Right cardiac atrium (tissue), 5 donors: ENCODE measurements at regions not wholly inside any gene's neighbourhood (a gene's known extent, or its start where the extent isn't known, plus 50 kb on each side); places are given as distances from the start of the nearest gene placed in this dataset.

Experiments
- ATAC-seq, 2 donors: fragments of 200-7000 bp; cut with Tn5 transposase; one replicate each; pipeline versions ENCODE4 v1.8.0 to v1.9.1; 2020; ENCODE audit warnings: moderate library complexity in 2 of 2, mild to moderate bottlenecking in 1 of 2
- DNase-seq, 3 donors: peaks; one replicate each; pipeline ENCODE4 v3.0.0-alpha.2; 2020
- H3K27ac ChIP-seq: one replicate; pipeline ENCODE4 v1.5.1; 2013; ENCODE audit warnings: mild to moderate bottlenecking, low read length, control low read depth, moderate library complexity
- H3K27me3 ChIP-seq: one replicate; pipeline ENCODE4 v1.6.1; 2013; ENCODE audit not compliant: control insufficient read depth, insufficient read depth
- H3K4me1 ChIP-seq: one replicate; pipeline ENCODE4 v1.6.1; 2013; ENCODE audit warnings: low read length; ENCODE audit not compliant: control insufficient read depth, insufficient read depth
- H3K4me3 ChIP-seq: one replicate; pipeline ENCODE4 v1.5.1; 2013; ENCODE audit warnings: low read length, control low read depth
- H3K9me3 ChIP-seq: one replicate; pipeline ENCODE4 v1.6.1; 2013; ENCODE audit warnings: low read length; ENCODE audit not compliant: control insufficient read depth
- WGBS: extraction: QIAGEN DNeasy Blood & Tissue Kit; methylation state at CpG from one replicate; pipeline ENCODE4 v1.1.7; 2013; 5-methylcytosine and 5-hydroxymethylcytosine counted together
- intact Hi-C, 4 donors: fragments of 100-400 bp; cut with DNase I; formaldehyde crosslinking; loops; one replicate each; pipeline versions ENCODE4 v1.11.0 to v1.14.0; 2022 to 2023
- donor health status: healthy with polysubstance abuse.
- donor health status: DM: no; HTN: yes; CAD: no.
- donor health status: DM: no; HTN: no; CAD: no.
- donor health status: DM: no; HTN: yes; CAD: no; lungs with severe emphysema.
- donor health status: DM: yes; HTN: yes; CAD: no.

GRCh38 chr14:104385531-104386101, 193.9 kb upstream of the C14orf180 start:
- DNase-seq, result peak in 1 of 3 donors; percentile 41
- 88% methylated on average over 20 of the region's 20 CpGs for WGBS

GRCh38 chr14:104386151-104386841, 193.3 kb upstream of the C14orf180 start:
- 94% methylated on average over 26 of the region's 26 CpGs for WGBS
- intact Hi-C loops, result no loop called here
- peak in 2 of 3 donors; percentile 43 to 51 for DNase-seq

More at GRCh38 chr14:104385531-104386101, 193.9 kb upstream of the C14orf180 start:
- Histone ChIP-seq H3K4me1 (no peaks in the 10 kb centered on the region), H3K4me3 (no peak overlapping the region), H3K27ac (no peak overlapping the region), H3K27me3 (no peaks in the 10 kb centered on the region), H3K9me3 (peaks cover 2% of the 10 kb centered on the region)
- no peak for ATAC-seq
- intact Hi-C loops, result no loop called here

GRCh38 chr14:104387022-104388010, 192.2 kb upstream of the C14orf180 start:
- intact Hi-C loops, result no loop called here
- no peaks in the 10 kb centered on the region for H3K4me1 ChIP-seq
- no peaks in the 10 kb centered on the region for H3K9me3 ChIP-seq
- ATAC-seq, result no peak
- H3K27me3 ChIP-seq, result no peaks in the 10 kb centered on the region
- DNase-seq, result peak in 1 of 3 donors; percentile 34
- no peak overlapping the region for H3K4me3 ChIP-seq
- no peak overlapping the region for H3K27ac ChIP-seq
- 85% methylated on average over 25 of the region's 25 CpGs for WGBS

More at GRCh38 chr14:104386151-104386841, 193.3 kb upstream of the C14orf180 start:
- no peaks in the 10 kb centered on the region for H3K4me1 ChIP-seq
- no peaks in the 10 kb centered on the region for H3K9me3 ChIP-seq
- ATAC-seq, result no peak
- no peak overlapping the region for H3K4me3 ChIP-seq
- no peaks in the 10 kb centered on the region for H3K27me3 ChIP-seq
- no peak overlapping the region for H3K27ac ChIP-seq

GRCh38 chr14:104388011-104388521, 191.5 kb upstream of the C14orf180 start:
- DNase-seq (no peak), ATAC-seq (no peak)
- intact Hi-C loops, result no loop called here
- WGBS, result 88% methylated on average over 28 of the region's 28 CpGs
- Histone ChIP-seq H3K27ac (no peak overlapping the region), H3K4me1 (no peaks in the 10 kb centered on the region), H3K27me3 (no peaks in the 10 kb centered on the region), H3K9me3 (no peaks in the 10 kb centered on the region), H3K4me3 (no peak overlapping the region)

GRCh38 chr14:104388541-104389325, 190.8 kb upstream of the C14orf180 start:
- intact Hi-C loops, result no loop called here
- no peaks in the 10 kb centered on the region for H3K9me3 ChIP-seq
- no peaks in the 10 kb centered on the region for H3K27me3 ChIP-seq
- WGBS, result 93% methylated on average over 28 of the region's 28 CpGs
- H3K4me3 ChIP-seq, result no peak overlapping the region
- peak in 1 of 3 donors; percentile 40 for DNase-seq
- H3K27ac ChIP-seq, result no peak overlapping the region
- no peak for ATAC-seq
- no peaks in the 10 kb centered on the region for H3K4me1 ChIP-seq

- 74% methylated on average over 28 of the region's 28 CpGs for WGBS
These were observed 190.0 kb upstream of the C14orf180 start for GRCh38 chr14:104389326-104390220.

GRCh38 chr14:104390221-104390931, 189.2 kb upstream of the C14orf180 start:
- H3K9me3 ChIP-seq, result no peaks in the 10 kb centered on the region
- H3K4me1 ChIP-seq, result no peaks in the 10 kb centered on the region
- no peaks in the 10 kb centered on the region for H3K27me3 ChIP-seq
- 92% methylated on average over 27 of the region's 27 CpGs for WGBS
- DNase-seq (peak in 1 of 3 donors; percentile 43), ATAC-seq (no peak)
- no peak overlapping the region for H3K27ac ChIP-seq
- intact Hi-C loops, result no loop called here
- no peak overlapping the region for H3K4me3 ChIP-seq

More at GRCh38 chr14:104389326-104390220, 190.0 kb upstream of the C14orf180 start:
- DNase-seq (peak in 2 of 3 donors; percentile 33 to 43), ATAC-seq (no peak)
- intact Hi-C loops, result no loop called here
- Histone ChIP-seq H3K9me3 (no peaks in the 10 kb centered on the region), H3K27me3 (no peaks in the 10 kb centered on the region), H3K4me1 (no peaks in the 10 kb centered on the region), H3K4me3 (no peak overlapping the region), H3K27ac (no peak overlapping the region)

GRCh38 chr14:104390941-104391901, 188.3 kb upstream of the C14orf180 start:
- H3K9me3 ChIP-seq, result no peaks in the 10 kb centered on the region
- H3K27ac ChIP-seq, result no peak overlapping the region
- H3K4me3 ChIP-seq, result no peak overlapping the region
- WGBS, result 88% methylated on average over 33 of the region's 33 CpGs
- no peaks in the 10 kb centered on the region for H3K4me1 ChIP-seq
- no peak for ATAC-seq
- peak in 2 of 3 donors; percentile 42 to 44 for DNase-seq
- H3K27me3 ChIP-seq, result no peaks in the 10 kb centered on the region
- intact Hi-C loops, result no loop called here
